H9 (cell line): ENCODE measurements at regions not wholly inside any gene's neighbourhood (a gene's known extent, or its start where the extent isn't known, plus 50 kb on each side); places are given as distances from the start of the nearest gene placed in this dataset.

Experiments
- DNase-seq: peaks from one replicate; pipeline ENCODE4 v3.0.0-alpha.2; 2017
- H2AFZ ChIP-seq: one replicate; pipeline ENCODE4 v1.6.1; 2013; ENCODE audit warnings: mild to moderate bottlenecking, low read length, control low read depth, moderate library complexity
- H2AK5ac ChIP-seq: 2 replicates; pipeline ENCODE4 v1.6.1; 2013; ENCODE audit warnings: low read length, control low read depth, mixed read lengths; ENCODE audit not compliant: insufficient read length
- H2BK120ac ChIP-seq: one replicate; pipeline ENCODE4 v1.6.1; 2013; ENCODE audit warnings: low read depth, mild to moderate bottlenecking, low read length, control low read depth, inconsistent platforms; ENCODE audit not compliant: poor library complexity, severe bottlenecking
- H2BK12ac ChIP-seq: 2 replicates; pipeline ENCODE4 v1.6.1; 2013; ENCODE audit warnings: low read length, control low read depth, mixed read lengths, low read depth; ENCODE audit not compliant: insufficient read length
- H2BK15ac ChIP-seq: 2 replicates; pipeline ENCODE4 v1.6.1; 2013; ENCODE audit warnings: low read depth, low read length, control low read depth
- H2BK20ac ChIP-seq: one replicate; pipeline ENCODE4 v1.6.1; 2013; ENCODE audit warnings: low read depth, mild to moderate bottlenecking, low read length, control low read depth, inconsistent platforms; ENCODE audit not compliant: poor library complexity, severe bottlenecking
- H2BK5ac ChIP-seq: 2 replicates; pipeline ENCODE4 v1.6.1; 2013; ENCODE audit warnings: low read length, control low read depth, mixed read lengths; ENCODE audit not compliant: insufficient read length
- H3K14ac ChIP-seq: 2 replicates; pipeline ENCODE4 v1.6.1; 2013; ENCODE audit warnings: low read length, control low read depth; ENCODE audit not compliant: insufficient read depth
- H3K18ac ChIP-seq: 2 replicates; pipeline ENCODE4 v1.6.1; 2013; ENCODE audit warnings: low read depth, mild to moderate bottlenecking, mixed read lengths, low read length, control low read depth; ENCODE audit not compliant: insufficient read length
- H3K23ac ChIP-seq: 2 replicates; pipeline ENCODE4 v1.6.1; 2013; ENCODE audit warnings: low read length, control low read depth, mixed read lengths, low read depth; ENCODE audit not compliant: insufficient read length
- H3K23me2 ChIP-seq: 2 replicates; pipeline ENCODE4 v1.6.1; 2013; ENCODE audit warnings: low read depth, mild to moderate bottlenecking, mixed read lengths, low read length, control low read depth; ENCODE audit not compliant: insufficient read length, poor library complexity, severe bottlenecking
- H3K27ac ChIP-seq: 2 replicates; pipeline ENCODE4 v1.5.1; 2013; ENCODE audit warnings: low read length, control low read depth, mixed read lengths, low read depth; ENCODE audit not compliant: insufficient read length
- H3K27me3 ChIP-seq: 2 replicates; pipeline ENCODE4 v1.6.1; 2013; ENCODE audit warnings: low read length, control low read depth, inconsistent platforms; ENCODE audit not compliant: insufficient read depth
- H3K4ac ChIP-seq: 2 replicates; pipeline ENCODE4 v1.6.1; 2013; ENCODE audit warnings: low read depth, mild to moderate bottlenecking, control low read depth, inconsistent platforms, low read length, moderate library complexity
- H3K4me1 ChIP-seq: 2 replicates; pipeline ENCODE4 v1.6.1; 2013; ENCODE audit warnings: low read length, control low read depth, inconsistent platforms; ENCODE audit not compliant: insufficient read depth
- H3K4me2 ChIP-seq: 2 replicates; pipeline ENCODE4 v1.6.1; 2013; ENCODE audit warnings: low read length, control low read depth, mixed read lengths; ENCODE audit not compliant: insufficient read length, insufficient read depth
- H3K56ac ChIP-seq: 2 replicates; pipeline ENCODE4 v1.6.1; 2013; ENCODE audit warnings: low read depth, mild to moderate bottlenecking, mixed read lengths, low read length, control low read depth; ENCODE audit not compliant: insufficient read length
- H3K79me1 ChIP-seq: 2 replicates; pipeline ENCODE4 v1.6.1; 2013; ENCODE audit warnings: low read depth, mild to moderate bottlenecking, moderate library complexity, low read length, control low read depth, inconsistent platforms; ENCODE audit not compliant: insufficient read depth, poor library complexity, severe bottlenecking
- H3K79me2 ChIP-seq: 2 replicates; pipeline ENCODE4 v1.6.1; 2013; ENCODE audit warnings: low read length, control low read depth, inconsistent platforms; ENCODE audit not compliant: insufficient read depth
- H3K9ac ChIP-seq: 2 replicates; pipeline ENCODE4 v1.6.1; 2013; ENCODE audit warnings: low read length, control low read depth, mixed read lengths; ENCODE audit not compliant: insufficient read length; ENCODE audit errors: extremely low read depth
- H3K9me3 ChIP-seq: one replicate; pipeline ENCODE4 v1.6.1; 2013; ENCODE audit warnings: low read depth, low read length, inconsistent platforms; ENCODE audit not compliant: control insufficient read depth
- H3T11ph ChIP-seq: one replicate; pipeline ENCODE4 v1.6.1; 2013; ENCODE audit warnings: mild to moderate bottlenecking, low read length, control low read depth, inconsistent platforms
- H4K20me1 ChIP-seq: one replicate; pipeline ENCODE4 v1.6.1; 2013; ENCODE audit not compliant: control insufficient read depth, insufficient read length, insufficient read depth
- H4K5ac ChIP-seq: 2 replicates; pipeline ENCODE4 v1.6.1; 2013; ENCODE audit warnings: low read depth, mild to moderate bottlenecking, mixed read lengths, low read length, control low read depth; ENCODE audit not compliant: insufficient read length
- H4K8ac ChIP-seq: replicated peaks from 2 replicates; pipeline ENCODE4 v1.6.1; 2013; ENCODE audit warnings: low read length, control low read depth, mixed read lengths, low read depth; ENCODE audit not compliant: insufficient read length
- H4K91ac ChIP-seq: 2 replicates; pipeline ENCODE4 v1.6.1; 2013; ENCODE audit warnings: low read depth, mild to moderate bottlenecking, moderate library complexity, mixed read lengths, low read length, control low read depth; ENCODE audit not compliant: insufficient read length
- H3K27ac Mint-ChIP-seq, 3 experiments: 2 replicates in 2 of 3; 3 replicates in 1 of 3; pipeline ENCODE4 v1.8.0; 2020 to 2021; ENCODE audit warnings: mixed read lengths in 3 of 3, mild to moderate bottlenecking in 1 of 3, moderate library complexity in 1 of 3
- H3K27me3 Mint-ChIP-seq: 2 replicates; pipeline ENCODE4 v1.8.0; 2021; ENCODE audit warnings: low read depth, mild to moderate bottlenecking, moderate library complexity, mixed read lengths
- H3K36me3 Mint-ChIP-seq, 3 experiments: 2 replicates in 2 of 3; 3 replicates in 1 of 3; pipeline ENCODE4 v1.8.0; 2020 to 2021; ENCODE audit warnings: low read depth in 3 of 3, mixed read lengths in 3 of 3; ENCODE audit not compliant: insufficient read depth in 1 of 3
- H3K4me1 Mint-ChIP-seq, 2 experiments: 2 replicates each; pipeline ENCODE4 v1.8.0; 2020; ENCODE audit warnings: mixed read lengths in 2 of 2
- H3K4me3 Mint-ChIP-seq, 2 experiments: 2 replicates in 1 of 2; 3 replicates in 1 of 2; pipeline ENCODE4 v1.8.0; 2020 to 2021; ENCODE audit warnings: mild to moderate bottlenecking in 2 of 2, mixed read lengths in 2 of 2, moderate library complexity in 1 of 2
- H3K9me3 Mint-ChIP-seq, 2 experiments: 2 replicates in 1 of 2; 3 replicates in 1 of 2; pipeline ENCODE4 v1.8.0; 2020; ENCODE audit warnings: mild to moderate bottlenecking in 2 of 2, mixed read lengths in 2 of 2, moderate library complexity in 1 of 2
- CTCF ChIP-seq: fragments of 200-600 bp; sonication (generic); conservative IDR thresholded peaks from 3 replicates; pipeline ENCODE4 v1.8.0; 2021; ENCODE audit warnings: antibody characterized with exemption, mild to moderate bottlenecking
- WGBS: extraction: QIAGEN DNeasy Blood & Tissue Kit; methylation state at CpG from one replicate; pipeline ENCODE4 v1.1.7; 2013; ENCODE audit warnings: missing lambda C conversion rate, low lambda C conversion rate, mixed read lengths; ENCODE audit not compliant: insufficient read length; ENCODE audit errors: extremely low coverage; 5-methylcytosine and 5-hydroxymethylcytosine counted together

- H3K18ac ChIP-seq: no peak overlapping the region
- H4K20me1 ChIP-seq: no peaks in the 10 kb centered on the region
- no peak overlapping the region for H3K9ac ChIP-seq
- H3K36me3 Mint-ChIP-seq: no peaks in the 10 kb centered on the region
- H2AFZ ChIP-seq: no peak overlapping the region
- no peak overlapping the region for H3K56ac ChIP-seq
- no peak overlapping the region for H3K27ac Mint-ChIP-seq
- no peak overlapping the region for H2BK20ac ChIP-seq
- no peak overlapping the region for H3T11ph ChIP-seq
- H3K27ac ChIP-seq: no peak overlapping the region
- no peak overlapping the region for H2BK12ac ChIP-seq
- no peak overlapping the region for H4K8ac ChIP-seq
- no peaks in the 10 kb centered on the region for H3K4me1 ChIP-seq
- H2BK15ac ChIP-seq: no peak overlapping the region
- no peak overlapping the region for H3K23ac ChIP-seq
- no peaks in the 10 kb centered on the region for H3K79me2 ChIP-seq
- H2BK5ac ChIP-seq: no peak overlapping the region
- no peak overlapping the region for H4K91ac ChIP-seq
- no peak overlapping the region for H3K4me3 Mint-ChIP-seq
- H2AK5ac ChIP-seq: no peak overlapping the region
- DNase-seq: no peak
- H3K4me2 ChIP-seq: no peak overlapping the region
- H3K4ac ChIP-seq: no peak overlapping the region
- no peaks in the 10 kb centered on the region for H3K27me3 Mint-ChIP-seq
- H4K5ac ChIP-seq: no peak overlapping the region
- H3K4me1 Mint-ChIP-seq: no peaks in the 10 kb centered on the region
- no peaks in the 10 kb centered on the region for H3K9me3 ChIP-seq
- no peaks in the 10 kb centered on the region for H3K23me2 ChIP-seq
- no peak overlapping the region for H3K14ac ChIP-seq
- H2BK120ac ChIP-seq: no peak overlapping the region
- H3K9me3 Mint-ChIP-seq: peaks cover 0 to 3% of the 10 kb centered on the region in 2 experiments; a peak in 1 of 5 replicates
- H3K79me1 ChIP-seq: no peaks in the 10 kb centered on the region
- no peaks in the 10 kb centered on the region for H3K27me3 ChIP-seq
- no peak for TF ChIP-seq CTCF
- no CpG with 5 or more reads among the region's 5 CpGs for WGBS
Measured at GRCh38 chr12:58554522-58555157, 365.7 kb downstream of the LRIG3 start.
